Epidermal melanocyte (primary cell): ENCODE measurements at regions not wholly inside any gene's neighbourhood (a gene's known extent, or its start where the extent isn't known, plus 50 kb on each side); places are given as distances from the start of the nearest gene placed in this dataset.

Experiments
- DNase-seq: peaks from one replicate; pipeline ENCODE4 v3.0.0; 2011; ENCODE audit warnings: low spot score; ENCODE audit not compliant: insufficient read length

DNA sequence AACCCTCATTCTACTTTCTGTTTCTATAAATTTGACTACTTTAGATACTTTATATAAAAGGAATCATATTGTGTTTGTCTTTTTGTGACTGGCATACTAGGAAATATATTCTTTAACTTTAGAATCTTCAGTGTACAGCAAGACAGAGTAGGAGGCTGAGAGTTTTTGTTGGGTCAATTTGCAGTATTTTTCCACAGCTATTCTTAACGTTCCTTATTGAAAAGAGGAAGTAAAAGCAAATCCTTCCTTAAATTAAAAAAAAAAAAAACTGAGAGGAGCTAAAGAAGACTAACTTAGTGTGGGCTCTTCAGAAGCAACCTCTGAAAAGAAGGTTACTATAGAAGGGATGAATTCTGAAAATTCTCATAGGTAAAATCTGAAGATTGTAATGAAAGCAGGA lies 1194.6 kb downstream of the ADGRL3 start:
- DNase-seq = no peak

DNA sequence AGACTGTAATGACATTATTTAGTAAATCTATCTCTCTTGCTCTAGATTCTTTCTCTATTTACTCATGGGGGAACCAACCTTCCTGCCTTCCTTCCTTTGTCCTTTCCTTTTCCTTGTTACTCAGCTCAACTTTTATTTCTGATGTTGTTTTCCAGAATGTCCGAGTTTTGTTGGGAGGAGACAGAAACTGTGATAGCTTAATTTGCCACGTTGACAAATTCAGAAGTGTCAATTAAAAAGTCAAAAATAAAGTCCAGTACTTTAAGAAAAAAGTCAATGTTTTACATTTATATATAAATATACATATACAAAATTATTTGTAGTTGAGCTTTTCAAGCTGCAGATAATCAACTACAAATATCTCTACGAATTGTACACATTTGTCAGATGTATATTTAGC lies 1187.7 kb downstream of the ADGRL3 start:
- DNase-seq = no peak

DNA sequence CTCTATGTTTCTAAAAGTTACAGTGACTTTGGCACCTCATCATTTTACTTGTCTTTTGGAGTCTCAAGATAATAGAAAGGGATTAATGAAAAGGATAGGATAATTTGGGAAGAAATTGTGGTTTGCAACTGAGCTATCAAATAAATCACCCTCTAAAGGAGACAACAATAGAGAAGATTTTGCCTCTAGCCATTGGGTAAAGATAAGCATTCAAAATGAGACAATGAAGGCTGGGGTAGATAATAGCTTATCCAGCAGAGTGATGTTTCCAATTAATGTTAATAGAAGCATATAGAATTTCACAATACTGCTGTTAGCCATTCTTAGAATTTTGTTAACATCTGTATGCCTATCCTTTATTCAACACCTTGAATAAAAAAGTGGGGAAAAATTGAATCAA lies 1177.6 kb downstream of the ADGRL3 start:
- no peak for DNase-seq

DNA sequence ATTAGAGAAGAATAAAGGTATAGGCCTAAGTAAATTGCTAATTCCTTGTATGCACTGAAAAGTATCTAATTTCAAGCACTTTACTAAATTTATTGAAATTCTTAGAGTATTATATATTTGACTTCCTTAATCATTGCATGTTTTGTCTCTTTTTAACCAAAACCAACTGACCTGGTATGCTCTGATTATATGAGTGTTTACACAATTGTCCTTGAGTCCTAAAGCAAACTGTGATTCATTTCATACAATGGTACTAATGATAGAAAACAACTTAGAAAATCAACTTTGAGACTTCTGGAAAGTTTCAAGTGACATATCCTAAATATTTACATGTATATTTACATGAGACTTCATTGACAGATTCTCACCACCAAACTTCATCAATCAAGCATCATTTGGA lies 1177.1 kb downstream of the ADGRL3 start:
- no peak for DNase-seq

DNA sequence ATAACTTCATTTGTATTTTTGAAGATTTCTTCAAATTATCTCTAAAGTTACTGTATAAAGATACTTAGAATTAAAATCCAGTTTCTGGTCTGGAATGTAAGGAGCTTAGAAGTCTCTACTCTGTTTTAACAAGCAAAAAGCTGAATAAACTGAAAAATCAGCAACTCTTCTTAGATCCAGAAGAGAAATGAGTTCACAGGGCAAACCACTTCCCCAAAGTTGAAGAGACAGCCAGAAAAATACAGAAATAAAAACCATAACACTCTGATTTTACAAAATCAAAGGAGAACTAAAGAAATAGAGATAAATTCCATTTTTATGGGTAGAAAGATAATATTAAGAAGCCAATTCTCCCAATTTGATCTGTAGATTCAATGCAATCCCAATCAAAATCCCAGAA lies 1166.8 kb downstream of the ADGRL3 start:
- no peak for DNase-seq

DNA sequence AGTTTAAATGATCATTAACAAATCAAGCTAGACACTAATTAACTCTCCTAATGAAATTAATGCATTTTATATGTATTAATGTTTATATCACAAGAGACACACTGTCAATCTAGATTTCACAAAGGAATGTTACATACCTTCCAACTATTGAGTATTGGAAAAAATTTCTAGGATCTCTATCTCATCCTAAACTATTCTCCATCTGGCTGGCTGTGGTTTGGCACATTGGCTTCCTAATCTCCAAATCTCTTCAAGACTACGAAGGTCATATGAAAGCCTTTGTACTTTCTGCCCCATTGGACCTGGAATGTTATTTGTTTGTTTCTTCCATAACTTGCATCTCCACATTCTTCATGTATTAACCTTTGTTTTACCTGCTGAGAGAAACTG lies 1160.0 kb downstream of the ADGRL3 start:
- no peak for DNase-seq

DNA sequence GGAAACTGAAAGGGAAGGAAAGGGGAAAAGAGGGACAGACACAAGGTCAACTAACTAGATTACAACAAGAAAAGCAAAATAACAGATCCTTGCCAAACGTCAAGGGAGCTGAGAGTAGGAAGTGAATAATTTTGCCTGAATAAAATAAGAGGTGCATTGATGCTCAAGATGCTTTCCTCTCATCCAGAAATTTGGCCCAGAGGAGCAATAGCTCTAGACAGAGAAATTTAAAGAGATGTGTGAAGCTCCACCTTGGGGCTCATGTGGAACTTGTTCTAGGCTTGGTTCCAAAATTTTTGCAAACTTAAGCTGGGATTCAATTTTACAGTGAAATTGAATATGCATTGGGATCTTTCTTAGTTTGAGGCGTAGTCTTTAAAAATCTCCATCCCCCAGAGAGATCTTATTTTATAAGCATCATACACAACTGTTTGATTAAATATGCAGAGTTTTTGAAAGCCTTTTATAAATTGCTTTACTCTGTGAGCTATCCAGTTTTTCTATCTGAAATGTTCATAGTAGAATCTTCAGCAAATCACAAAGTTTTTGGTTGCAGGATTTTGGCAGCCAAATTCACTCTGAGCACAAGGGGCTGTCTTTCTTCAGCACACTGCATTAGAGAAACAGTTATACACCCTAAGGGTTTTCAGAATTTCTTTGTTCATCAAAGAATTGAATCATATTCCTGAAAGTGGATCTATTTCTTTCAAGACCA lies 1159.5 kb downstream of the ADGRL3 start:
- DNase-seq = no peak

DNA sequence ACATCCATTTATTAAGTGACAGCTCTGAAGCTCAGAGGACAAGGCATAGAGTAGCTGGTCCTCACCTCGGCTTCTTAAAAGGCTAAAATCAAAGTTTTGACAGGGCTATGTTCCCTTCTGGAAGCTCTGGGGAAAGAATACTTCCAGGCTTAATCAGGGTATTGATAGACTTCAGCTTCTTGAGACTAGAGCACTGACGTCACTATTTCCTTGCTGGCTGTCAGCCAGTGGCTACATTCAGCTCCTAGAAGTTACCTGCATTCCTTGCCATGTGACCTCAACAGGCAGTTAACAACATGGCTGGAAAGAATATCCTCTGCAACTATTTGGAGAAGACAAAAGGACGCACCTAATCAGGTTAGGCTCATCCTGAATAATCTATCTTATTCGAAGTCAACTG lies 1144.8 kb downstream of the ADGRL3 start:
- DNase-seq = no peak

DNA sequence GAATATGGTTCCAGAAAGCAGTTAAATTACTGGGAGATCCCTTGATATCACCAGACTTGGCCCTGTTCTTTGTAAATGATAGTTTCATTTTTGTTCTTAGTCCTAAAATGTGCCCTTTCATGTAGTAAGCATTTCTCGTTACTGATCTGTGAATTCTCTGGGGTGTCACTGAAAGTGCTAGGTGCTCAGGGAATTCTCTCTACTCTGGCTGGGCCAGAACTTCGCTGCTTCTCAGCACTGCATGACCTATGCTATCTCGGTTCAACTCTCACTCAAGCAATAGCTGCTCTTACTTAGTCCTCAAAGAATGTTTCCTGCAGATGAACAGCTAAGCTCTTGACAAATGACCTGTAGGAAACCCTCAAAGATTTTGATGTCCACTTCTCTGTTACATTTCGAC lies 1144.3 kb downstream of the ADGRL3 start:
- no peak for DNase-seq

DNA sequence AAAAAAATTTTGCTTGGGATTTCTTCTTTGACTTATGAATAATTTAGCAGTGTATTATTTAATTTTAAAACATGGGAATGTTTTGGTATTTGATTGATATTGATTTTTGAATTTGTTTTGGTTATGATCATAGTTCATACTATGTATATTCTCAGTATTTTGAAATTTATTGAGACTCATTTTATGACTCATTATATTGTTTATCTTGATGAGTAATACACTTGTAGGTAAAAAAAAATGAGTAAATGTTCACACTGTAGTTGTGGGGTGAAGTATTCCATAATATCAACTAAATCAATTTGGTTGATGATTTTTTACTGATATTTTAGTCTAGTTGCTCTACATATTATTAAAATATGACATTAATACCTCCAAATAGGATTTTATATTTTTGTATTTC lies 1142.2 kb downstream of the ADGRL3 start:
- no peak for DNase-seq

DNA sequence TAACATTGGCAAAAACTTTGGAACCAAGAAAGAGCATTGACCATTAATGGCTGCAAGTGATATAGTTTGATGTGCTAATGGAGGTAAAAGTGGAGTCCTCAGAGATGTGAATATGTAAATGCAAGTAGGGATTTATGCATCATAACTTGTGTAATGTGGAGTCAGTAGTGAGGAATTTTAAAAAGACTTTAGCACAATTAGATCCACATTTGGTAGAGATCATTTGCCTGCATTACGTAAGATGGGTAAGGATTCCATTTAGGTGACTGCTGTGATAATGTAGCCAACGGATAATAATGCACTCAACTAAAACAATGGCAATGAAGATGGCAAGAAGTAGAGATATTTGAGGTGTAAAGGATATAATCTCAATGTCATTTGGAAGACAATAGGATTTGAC lies 1128.4 kb downstream of the ADGRL3 start:
- DNase-seq = no peak

DNA sequence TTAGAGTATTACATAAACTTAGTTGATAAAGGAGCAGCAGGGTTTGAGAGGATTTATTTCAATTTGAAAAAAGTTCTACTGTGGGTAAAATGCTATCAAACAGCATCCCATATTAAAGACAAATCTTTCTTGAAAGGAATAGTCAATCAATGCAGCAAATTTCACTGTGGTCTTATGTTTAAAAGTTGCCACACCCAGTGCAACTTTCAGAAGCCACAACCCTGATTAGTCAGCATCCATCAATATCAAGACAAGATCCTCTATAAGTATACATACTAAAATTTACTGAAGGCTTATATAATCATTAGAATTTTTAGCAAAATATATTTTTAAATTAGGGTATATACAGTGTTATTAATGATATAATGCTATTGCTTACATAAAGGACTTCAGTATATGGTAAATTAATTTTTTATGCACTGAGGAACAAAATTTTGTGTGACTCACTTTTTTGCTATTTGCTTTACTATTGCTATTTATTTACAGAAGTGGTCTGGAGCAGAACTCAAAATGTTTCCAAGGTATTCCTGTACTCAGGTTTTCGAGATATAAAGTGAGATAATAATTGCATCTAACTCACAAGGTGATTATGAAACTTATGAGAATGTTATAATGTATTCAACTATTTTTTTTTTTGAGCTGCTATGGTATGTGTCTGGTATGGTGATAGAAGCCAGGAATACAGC lies 1127.6 kb downstream of the ADGRL3 start:
- no peak for DNase-seq

DNA sequence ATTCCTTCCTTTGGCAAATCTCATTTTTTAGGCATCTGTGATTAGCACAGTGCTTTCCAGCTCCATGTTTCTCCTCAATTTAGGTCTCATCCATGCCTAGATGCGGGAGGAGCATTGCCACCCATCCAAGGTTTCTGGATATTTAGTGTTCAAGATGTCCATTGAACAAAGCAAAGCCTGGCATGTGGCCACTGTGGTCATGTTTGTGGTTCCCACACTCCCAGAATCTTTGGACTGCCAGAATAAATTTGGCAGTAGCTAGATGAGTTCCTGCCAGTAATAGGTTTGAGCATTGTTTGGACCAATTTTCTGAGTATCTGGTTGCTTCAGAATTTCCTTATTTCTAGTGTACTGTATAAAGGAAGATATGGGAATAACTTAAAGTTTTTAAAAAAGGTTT lies 1124.1 kb downstream of the ADGRL3 start:
- DNase-seq = no peak

DNA sequence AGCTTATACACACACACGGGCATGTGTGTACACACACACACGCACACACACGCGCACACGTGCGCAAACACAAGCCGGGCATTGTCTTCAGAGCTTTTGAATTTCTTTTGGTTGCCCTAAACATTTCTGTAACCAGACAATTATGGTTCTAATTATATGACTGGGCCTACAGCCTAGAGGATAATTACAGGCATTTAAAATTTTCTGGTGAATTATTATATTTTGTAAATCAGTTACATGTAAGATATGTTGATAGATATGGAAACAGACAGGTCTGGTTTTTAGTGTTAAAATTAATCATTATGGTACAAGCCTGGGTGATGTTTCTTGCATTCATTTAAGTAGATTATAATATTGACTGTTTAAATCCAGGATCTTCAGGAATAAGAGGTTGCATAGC lies 1120.5 kb downstream of the ADGRL3 start:
- DNase-seq = no peak

DNA sequence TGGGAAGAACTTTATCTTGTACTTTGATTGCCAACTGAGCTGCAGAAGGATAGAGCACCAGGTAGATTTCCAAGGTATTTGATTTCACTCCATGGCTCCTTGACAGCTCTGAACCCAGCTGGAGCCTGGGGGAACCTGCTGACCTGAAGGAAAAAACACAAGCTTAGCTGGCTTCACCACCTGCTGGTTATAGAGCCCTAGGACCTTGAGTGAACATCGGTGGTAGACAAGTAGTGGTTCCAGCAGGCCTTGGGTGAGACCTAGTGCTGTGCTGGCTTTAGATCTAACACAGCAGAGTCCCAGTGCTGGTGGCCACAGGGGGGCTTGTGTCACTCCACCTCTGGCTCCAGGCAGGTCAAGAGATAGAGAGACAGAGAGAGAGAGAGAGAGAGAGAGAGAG lies 1102.6 kb downstream of the ADGRL3 start:
- DNase-seq = no peak

DNA sequence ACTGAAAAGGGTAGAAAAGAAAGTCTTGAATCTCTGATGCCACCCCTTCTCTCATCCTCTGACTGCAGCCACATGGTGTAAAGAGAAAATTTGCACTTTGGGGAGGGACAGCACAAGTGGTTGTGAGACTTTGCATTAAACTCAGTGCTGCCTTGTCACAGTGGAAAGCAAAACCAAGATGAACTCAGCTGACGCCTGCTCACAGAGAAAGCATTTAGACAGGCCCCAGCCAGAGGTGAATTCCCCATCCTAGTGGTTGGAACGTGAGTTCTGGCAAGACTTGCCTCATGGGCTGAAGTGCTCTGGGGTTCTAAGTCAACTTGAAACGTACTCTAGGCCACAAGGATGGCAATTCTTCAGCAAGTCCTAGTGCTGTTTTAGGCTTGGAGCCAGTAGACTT lies 1101.4 kb downstream of the ADGRL3 start:
- no peak for DNase-seq

DNA sequence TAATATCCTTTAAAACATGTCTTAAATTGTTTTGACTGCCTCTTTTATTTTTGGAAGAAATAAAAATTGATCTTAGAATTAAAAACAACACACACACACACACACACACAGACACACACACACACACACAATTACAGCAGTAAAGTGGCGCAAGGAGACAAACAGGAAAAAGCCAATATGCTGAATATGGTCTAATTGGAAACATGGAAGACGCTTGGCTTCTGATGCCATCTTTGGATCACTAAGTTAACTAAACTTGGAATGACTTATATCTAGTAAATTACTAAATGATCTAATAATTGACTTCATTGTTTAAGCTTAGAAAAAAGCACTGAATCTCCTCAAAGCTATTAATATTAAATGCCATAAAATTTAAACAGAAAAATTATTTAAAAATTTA lies 1093.4 kb downstream of the ADGRL3 start:
- no peak for DNase-seq

DNA sequence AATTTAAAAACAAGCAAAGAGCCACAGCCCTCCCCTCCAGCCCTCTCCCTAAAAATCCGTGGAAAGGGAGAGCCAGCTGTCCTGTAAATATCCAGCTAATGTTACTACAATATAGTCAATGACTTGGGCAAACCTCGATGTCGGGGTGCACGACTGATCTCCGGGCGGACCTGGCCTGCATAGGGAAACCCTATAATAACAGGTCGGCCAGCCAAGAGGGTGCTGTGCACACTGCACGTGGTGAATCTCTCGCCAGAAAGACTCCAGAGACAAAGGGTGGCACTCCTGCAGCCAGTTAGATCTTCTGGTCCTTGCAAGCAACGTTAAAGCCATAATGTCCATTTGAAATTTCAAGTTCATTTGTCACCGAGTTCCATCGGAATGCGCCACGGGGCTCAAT lies 1092.8 kb downstream of the ADGRL3 start:
- DNase-seq = no peak

DNA sequence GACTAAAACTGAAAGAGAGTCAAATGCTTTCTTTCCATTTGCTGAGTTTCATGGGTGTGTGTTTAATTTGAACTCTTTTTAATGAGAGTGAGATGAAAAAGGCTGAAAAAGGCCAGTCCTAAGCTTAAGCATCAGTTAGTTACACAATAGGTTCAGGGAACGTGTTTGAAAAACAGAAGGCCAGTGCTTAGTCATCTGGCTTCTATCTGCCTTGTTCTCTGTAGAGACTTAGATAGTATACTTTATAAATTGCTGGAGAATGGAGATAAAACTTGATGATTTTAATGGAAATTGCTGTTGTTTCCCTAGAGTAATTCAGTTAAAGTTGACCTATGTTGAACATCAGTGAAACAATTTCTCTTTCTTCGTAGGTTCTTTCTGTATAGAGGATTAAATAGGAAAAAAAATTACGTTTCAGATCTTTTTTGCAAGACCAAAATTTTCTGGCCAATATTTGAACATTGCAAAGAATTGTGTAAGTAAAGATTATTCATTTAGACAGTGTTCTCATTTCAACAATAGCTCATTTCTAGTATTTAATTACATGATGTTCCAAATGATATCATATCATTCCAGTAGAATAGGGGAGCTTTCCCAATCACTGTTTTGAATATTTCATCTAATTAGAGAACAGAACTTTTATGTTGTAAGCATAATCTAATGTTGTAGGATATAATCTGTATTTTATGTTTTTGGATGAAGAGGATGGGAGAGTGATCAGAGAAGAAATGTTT lies 1088.8 kb downstream of the ADGRL3 start:
- no peak for DNase-seq

DNA sequence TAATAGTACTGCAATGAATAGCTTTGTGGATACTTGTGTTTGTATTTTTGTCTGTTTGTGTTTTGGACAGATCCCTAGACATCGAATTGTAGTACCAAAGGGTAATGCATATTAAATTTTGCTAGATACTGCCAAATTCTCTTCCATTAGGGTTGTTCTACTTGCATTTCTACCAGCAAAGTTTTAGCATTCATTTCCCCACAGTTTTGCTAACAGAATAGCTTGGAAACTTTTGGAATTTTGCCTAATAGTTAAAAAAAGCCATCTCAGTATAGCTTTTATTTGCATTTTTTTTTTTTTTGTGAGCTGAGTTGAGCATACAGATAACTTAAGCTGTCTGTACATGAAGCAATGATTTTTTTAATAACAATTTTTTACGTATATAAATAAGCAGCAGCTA lies 1084.9 kb downstream of the ADGRL3 start:
- no peak for DNase-seq

DNA sequence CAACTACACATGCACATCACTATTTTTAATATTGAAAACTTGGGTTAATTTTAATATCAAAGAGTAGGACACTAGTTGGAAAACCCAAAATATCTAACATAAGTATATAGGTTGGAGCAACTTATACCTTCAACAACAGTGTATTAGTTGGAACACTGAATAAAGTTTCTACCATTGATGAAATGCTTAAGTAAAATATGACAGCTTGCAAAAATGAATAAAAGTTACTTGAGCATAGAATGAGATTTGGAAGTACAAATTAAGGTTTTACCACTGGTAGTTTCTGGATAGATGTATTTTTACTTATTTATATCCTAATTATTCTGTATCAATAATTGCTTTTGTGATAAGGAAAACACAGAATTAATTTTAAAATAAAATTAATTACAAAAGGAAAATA lies 1079.6 kb downstream of the ADGRL3 start:
- no peak for DNase-seq

DNA sequence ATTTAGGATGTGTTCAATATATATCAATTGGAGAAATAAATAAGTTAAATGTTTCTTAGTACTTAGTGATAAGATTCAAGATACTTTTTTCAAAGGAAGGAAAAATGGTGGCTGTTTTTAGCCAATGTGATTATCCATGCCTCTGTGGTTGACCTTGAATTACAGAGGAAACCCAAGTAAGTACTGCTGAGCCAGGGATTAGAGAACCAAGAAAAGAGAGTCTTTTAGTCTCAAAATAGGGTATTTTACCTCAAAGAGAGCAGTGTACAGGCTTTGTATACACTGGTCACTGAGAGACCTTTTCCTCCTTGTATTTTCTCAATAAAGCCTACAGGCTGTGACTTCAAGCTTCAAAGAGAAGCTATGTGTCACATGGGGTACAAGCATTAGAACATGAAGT lies 1075.3 kb downstream of the ADGRL3 start:
- no peak for DNase-seq

DNA sequence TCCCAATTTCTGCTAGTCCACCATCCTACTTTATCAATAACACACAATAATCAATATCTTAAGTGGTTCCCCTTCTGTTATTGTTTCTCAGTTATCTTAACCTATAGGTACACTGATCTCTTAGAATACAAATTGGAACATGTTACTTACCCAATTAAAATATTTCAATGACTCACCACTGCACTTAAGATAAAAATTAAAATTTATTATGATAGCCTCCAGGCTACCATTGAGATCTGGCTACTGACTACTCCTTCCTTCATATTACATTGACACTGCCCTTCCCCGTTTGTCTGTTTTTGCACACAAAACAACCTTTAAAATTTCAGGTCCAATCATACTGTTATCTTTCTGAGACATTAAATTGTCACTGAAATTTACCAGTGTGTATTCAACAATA lies 1074.7 kb downstream of the ADGRL3 start:
- no peak for DNase-seq
